Body of pancreas (tissue), 4 donors: ENCODE measurements at regions not wholly inside any gene's neighbourhood (a gene's known extent, or its start where the extent isn't known, plus 50 kb on each side); places are given as distances from the start of the nearest gene placed in this dataset.
"Not testable (repeated sequence)": the region's sequence is repeated elsewhere in the genome, so short reads cannot be mapped to it uniquely, and the experiment has no call there.

ENCODE experiments used
- CTCF ChIP-seq, 7 experiments: fragments of 450-650 bp in 4 of 7; fragments of 200-600 bp in 3 of 7; sonication (generic) in 3 of 7; IDR thresholded peaks; one replicate each; pipeline ENCODE4 v1.5.1; 2016 to 2019; ENCODE audit warnings: antibody characterized with exemption in 7 of 7
- POLR2A ChIP-seq, 3 donors: fragments of 450-650 bp; IDR thresholded peaks; one replicate each; pipeline ENCODE4 v1.6.1; 2016; ENCODE audit warnings: antibody characterized with exemption in 3 of 3, mild to moderate bottlenecking in 2 of 3

GRCh38 chr18:54669701-54670100, 78.7 kb downstream of the DYNAP start:
- not testable (repeated sequence) for TF ChIP-seq CTCF, POLR2A (IDR thresholded peaks at IDR 0.05)
